Left kidney (tissue), 1 donor: ENCODE measurements at regions not wholly inside any gene's neighbourhood (a gene's known extent, or its start where the extent isn't known, plus 50 kb on each side); places are given as distances from the start of the nearest gene placed in this dataset.
"Not testable (repeated sequence)": the region's sequence is repeated elsewhere in the genome, so short reads cannot be mapped to it uniquely, and the experiment has no call there.

Experiments used
- DNase-seq: peaks from one replicate; pipeline ENCODE4 v3.0.0-alpha.2; 2013

GRCh38 chr11:97764193-97764592 is 1256.6 kb upstream of the CNTN5 start:
- DNase-seq: no peak

GRCh38 chr11:97764605-97765004 is 1256.1 kb upstream of the CNTN5 start:
- no peak for DNase-seq

- DNase-seq: no peak
Observed at GRCh38 chr11:97770570-97770969, 1250.2 kb upstream of the CNTN5 start.

- no peak for DNase-seq
Observed at GRCh38 chr11:97772705-97773104, 1248.0 kb upstream of the CNTN5 start.

- DNase-seq: not testable (repeated sequence)
Observed at GRCh38 chr11:97784388-97784787, 1236.4 kb upstream of the CNTN5 start.

GRCh38 chr11:97786961-97787360 is 1233.8 kb upstream of the CNTN5 start:
- DNase-seq: no peak

- DNase-seq: no peak
Observed at GRCh38 chr11:97794876-97795275, 1225.9 kb upstream of the CNTN5 start.

GRCh38 chr11:97800891-97801290 is 1219.9 kb upstream of the CNTN5 start:
- DNase-seq: no peak

- DNase-seq: no peak
Observed at GRCh38 chr11:97814325-97814959, 1206.3 kb upstream of the CNTN5 start.

- no peak for DNase-seq
Observed at GRCh38 chr11:97815667-97816066, 1205.1 kb upstream of the CNTN5 start.

GRCh38 chr11:97832451-97832850 is 1188.3 kb upstream of the CNTN5 start:
- no peak for DNase-seq

- DNase-seq: no peak
Observed at GRCh38 chr11:97833412-97833811, 1187.3 kb upstream of the CNTN5 start.

GRCh38 chr11:97844016-97844415 is 1176.7 kb upstream of the CNTN5 start:
- DNase-seq: no peak

GRCh38 chr11:97847730-97848129 is 1173.0 kb upstream of the CNTN5 start:
- no peak for DNase-seq

- DNase-seq: no peak
Observed at GRCh38 chr11:97850701-97851100, 1170.0 kb upstream of the CNTN5 start.

- no peak for DNase-seq
Observed at GRCh38 chr11:97854357-97854756, 1166.4 kb upstream of the CNTN5 start.

GRCh38 chr11:97854877-97855276 is 1165.9 kb upstream of the CNTN5 start:
- no peak for DNase-seq

GRCh38 chr11:97856666-97857065 is 1164.1 kb upstream of the CNTN5 start:
- DNase-seq: no peak

GRCh38 chr11:97860237-97860636 is 1160.5 kb upstream of the CNTN5 start:
- DNase-seq: no peak

- DNase-seq: no peak
Observed at GRCh38 chr11:97862021-97862420, 1158.7 kb upstream of the CNTN5 start.

- DNase-seq: no peak
Observed at GRCh38 chr11:97865424-97866012, 1155.2 kb upstream of the CNTN5 start.

GRCh38 chr11:97871816-97872215 is 1148.9 kb upstream of the CNTN5 start:
- DNase-seq: no peak

- no peak for DNase-seq
Observed at GRCh38 chr11:97880209-97880608, 1140.5 kb upstream of the CNTN5 start.

GRCh38 chr11:97883086-97883485 is 1137.7 kb upstream of the CNTN5 start:
- no peak for DNase-seq
